ENCODE measurements at regions not wholly inside any gene's neighbourhood (a gene's known extent, or its start where the extent isn't known, plus 50 kb on each side); places are given as distances from the start of the nearest gene placed in this dataset.
"Not testable (repeated sequence)": the region's sequence is repeated elsewhere in the genome, so short reads cannot be mapped to it uniquely, and the experiment has no call there.

DNA sequence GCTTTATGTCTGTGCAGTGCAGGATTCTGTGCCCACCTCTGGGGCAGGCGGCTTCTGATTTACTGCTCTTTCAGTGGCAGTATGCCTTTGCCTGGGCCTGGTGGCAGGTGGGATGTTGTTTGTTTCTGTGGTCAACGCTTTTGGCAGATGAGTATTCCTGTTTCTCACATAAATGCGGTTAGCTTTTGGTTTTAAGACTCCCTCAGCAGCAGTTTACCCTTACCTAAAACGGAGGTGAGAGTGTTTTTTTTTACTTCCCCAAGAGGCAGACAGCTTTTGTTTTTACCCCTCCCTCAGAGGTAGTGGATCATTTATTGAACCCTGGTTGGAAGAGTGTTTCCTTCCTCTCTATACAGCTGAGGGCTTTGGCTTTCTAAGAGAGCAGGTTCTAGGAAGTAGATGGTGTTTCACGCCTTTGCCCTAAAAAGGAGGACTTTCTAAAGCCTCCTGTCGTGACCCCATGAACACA, 134.1 kb upstream of the PLSCR5 start:
- peak; percentile 15 for DNase-seq

DNA sequence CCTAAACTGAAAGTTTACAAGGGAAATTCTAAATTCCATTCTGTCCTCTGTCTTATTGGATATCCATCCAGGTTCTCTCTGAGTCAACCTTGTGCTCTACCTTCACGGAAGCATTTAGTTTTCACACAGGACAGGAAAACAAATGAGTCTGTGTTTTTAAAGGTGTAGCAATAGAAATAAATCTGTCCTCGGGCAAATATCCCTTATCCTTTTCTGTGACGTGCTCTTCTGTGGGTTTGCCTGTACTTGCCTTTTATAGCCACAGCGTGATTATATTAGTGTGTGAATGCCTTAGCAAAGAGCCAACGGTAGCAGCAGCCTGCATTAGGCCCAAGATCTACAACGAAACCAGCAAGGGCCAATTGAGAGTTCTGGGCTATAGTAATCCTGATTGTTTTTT, 127.2 kb upstream of the PLSCR5 start:
- DNase-seq, result no peak

DNA sequence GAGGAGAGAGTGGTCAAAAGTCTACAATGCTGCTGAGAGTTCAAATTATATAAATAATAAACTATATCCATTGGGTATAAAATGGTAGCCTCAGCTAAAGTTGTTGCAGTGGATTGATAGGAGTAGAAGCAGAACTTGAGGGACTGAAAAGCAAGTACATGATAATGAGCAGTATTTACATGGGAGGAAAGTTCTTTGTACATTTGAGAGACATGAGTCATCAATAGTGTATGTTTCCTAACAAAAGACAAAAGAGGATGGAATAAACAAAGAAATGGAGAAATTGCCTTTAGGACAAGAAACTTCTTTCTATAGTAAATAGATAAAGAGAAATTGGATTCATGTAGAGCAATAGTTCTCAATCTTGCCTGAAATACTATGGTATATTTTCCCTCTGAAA, 110.0 kb upstream of the PLSCR5 start:
- DNase-seq, result no peak

DNA sequence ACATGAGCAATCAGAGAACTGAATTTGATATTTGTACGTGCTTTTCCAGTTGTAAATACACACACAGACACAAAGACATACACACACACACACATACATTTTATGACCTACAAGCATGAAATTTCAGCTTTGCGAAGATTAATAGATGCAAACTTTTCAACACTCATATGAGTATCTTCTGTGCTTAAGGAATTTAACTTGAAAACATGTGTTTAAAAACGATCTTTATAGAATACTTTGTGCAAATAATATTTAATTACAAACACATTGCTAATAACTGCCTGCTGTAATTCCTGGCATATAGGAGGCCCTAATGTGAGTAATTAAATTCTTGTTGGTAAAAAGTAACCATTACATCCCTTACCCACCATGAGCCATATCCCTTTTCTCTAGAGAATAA, 107.7 kb upstream of the PLSCR5 start:
- no peak for DNase-seq

DNA sequence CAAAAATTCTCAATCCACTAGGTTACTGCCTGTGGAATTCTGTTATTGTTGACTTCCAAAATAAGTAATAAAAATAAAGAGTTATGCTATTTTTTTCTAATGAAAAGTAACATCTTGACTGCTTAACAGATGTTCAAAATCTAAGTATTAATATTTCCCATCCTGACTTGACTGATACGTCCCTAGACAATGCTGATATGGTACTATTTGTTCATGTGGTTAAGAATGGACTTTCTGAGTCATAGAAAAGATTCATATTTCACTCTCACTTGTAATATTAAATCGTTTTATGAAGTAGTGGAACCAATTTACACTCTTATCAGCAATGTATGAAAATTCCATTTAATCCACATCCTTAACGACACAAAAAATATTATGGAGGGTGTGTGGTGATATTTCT, 104.8 kb upstream of the PLSCR5 start:
- no peak for DNase-seq

DNA sequence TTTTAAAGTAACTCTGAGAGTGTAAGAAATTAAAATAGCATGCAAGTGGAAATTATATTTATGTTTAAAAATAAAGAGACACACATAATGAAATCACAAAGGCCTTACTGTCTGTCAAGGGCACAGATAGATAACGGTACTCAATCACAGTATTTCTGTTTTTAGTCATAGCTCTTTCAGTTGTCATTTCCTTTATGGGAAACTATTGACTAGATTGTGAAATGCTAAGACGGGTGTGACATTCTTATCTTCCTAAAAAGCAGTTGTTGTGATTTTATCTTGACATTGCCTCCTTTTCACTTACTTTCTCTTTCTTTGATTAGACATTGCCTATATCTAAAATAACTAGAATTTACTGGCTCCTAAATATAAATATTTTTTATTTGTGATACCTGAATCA, 100.1 kb upstream of the PLSCR5 start:
- DNase-seq, result no peak

DNA sequence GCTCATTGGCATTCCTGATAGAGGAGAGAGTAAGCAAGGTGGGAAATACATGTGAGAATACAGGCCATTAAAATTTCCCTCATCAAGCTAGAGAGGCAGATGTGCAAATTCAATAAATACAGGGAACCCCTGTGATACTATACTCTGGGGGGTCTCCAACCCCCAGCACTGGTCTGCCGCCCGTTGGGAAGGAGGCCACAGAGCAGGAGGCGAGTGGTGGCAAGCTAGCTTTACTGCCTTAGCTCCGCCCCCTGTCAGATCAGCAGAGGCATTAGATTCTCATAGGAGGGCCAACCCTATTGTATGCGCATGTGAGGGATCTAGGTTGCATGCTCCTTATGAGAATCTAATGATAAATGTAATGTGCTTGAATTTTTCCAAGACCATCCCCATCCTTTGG, 97.1 kb upstream of the PLSCR5 start:
- no peak for DNase-seq

DNA sequence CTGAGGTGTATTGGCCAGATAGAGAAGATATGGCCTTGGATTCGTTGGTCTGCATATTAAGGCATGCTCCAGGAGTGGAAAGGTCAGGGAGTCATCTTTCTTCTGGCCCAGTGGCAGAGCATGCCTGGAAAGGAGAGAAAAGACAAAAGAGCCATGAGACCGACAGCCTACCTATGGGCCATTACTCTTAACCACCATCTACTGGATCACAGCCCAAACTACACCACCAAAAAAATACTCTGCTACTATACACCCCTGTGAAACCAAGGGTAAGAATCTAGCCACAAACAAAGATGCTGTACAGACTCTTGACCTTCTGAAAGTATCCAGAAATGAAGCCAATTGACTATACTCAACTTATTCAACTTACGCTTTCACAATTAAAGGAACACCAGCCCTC, 96.1 kb upstream of the PLSCR5 start:
- no peak for DNase-seq

DNA sequence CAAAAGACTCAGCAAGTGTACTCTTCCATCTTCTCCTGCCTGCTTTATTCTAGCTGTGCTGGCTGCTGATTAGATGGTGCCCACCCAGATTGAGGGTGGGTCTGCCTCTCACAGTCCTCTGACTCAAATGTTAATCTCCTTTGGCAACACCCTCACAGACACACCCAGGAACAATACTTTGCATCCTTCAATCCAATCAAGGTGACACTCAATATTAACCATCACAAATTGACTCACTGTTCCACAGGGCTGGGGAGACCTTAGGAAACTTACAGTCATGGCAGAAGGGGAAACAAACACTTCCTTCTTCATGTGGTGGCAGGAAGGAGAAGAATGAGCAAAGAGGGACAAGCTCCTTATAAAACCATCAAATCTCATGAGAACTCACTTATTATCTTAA, 94.9 kb upstream of the PLSCR5 start:
- not testable (repeated sequence) for DNase-seq

DNA sequence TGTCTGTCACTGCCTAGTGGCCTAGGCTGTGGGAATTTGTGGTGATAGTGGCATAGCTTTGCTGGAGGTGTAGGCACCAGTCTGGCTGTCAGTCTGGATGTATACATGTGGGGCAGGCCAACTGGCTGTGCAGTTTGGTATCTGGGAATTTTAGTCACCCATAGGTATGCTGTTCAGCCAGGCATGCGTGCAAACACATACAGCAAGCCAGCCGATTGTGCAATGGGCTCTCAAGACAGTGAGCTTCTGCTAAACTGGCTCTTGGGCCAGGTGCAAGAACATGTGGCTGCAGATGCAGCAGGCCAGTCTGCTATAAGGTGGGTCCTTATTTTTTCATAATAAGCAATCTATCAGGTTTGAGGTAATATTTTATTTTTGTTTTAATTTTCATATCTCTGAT, 87.1 kb upstream of the PLSCR5 start:
- DNase-seq, result no peak

DNA sequence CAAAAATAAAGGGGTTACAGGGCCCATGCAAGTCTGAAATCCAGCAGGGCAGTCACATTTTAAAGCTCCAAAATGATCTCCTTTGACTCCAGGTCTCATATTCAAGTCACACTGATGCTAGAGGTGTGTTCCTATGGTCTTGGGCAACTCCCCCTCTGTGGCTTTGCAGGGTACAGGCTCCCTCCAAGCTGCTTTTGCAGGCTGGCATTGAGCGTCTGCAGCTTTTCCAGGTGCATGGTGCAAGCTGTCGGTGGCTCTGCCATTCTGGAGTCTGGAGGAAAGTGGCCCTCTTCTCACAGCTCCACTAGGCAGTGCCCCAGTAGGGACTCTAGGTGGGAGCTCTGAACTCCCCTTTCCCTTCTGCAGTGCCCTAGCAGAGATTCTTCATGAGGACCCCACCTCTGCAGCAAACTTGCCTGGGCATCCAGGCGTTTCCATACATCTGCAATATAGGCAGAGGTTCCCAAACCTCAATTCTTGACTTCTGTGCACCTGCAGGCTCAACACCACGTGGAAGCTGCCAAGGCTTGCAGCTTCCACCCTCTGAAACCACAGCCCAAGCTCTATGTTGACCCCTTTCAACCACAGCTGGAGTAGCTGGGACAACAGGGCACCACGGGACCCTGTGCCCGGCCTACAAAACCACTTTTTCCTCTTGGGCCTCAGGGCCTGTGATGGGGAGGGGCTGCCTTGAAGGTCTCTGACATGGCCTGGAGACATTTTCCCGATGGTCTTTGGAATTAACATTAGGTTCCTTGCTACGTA, 80.1 kb upstream of the PLSCR5 start:
- no peak for DNase-seq

DNA sequence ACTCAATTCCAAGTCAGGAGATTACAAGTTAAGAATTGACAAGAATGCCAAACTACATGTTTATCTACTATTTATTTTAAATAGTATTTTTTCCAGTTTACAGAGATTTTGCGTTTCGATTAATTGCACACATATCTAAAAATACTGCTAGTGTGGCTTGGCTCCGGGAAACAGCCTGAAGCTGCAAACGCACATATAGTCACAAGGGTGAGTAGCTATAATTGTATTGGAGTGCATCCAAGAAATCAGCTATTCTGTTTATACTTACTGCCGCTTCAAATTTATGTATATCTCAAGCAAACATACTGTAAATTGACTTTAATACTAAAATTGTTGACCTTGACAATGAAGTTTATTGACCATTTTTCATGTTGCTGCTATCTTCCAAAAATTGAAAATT, 77.0 kb upstream of the PLSCR5 start:
- no peak for DNase-seq

DNA sequence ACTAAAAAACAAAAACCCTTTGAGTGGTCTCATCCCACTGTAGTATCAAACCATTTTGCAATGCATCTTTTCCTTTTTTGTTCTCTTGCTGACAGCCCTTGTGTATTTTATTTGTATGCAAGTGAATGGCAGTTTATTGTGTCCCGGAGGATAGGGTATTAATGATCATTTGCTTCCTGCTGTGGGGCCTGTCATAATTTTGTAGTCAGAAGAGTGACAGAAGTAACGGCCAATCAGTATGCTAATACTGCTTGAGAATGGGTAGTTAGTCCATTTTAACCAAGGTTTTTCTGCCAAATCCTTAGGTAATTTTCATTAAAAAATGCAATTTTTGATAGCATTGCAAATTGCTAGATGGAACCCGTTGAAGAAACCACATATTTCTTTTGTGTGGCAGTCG, 75.5 kb upstream of the PLSCR5 start:
- DNase-seq, result no peak

DNA sequence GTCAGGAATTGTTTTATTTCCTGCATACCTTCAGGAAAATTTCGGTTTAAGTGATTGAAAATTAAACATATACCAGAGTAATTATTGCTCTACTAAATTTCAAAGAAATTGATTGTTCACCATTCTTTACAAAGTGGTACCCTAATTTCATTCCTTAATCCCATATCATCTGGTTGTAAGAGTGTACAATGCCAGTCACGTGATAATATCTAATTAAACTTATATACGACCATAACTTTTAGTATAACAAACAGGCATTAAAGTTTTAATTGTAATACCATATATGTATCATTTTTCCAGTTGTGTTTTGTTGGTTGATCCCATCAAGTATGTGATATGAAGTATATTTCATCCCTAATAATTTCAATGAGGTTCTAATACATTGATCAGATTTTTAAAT, 74.8 kb upstream of the PLSCR5 start:
- DNase-seq, result no peak

DNA sequence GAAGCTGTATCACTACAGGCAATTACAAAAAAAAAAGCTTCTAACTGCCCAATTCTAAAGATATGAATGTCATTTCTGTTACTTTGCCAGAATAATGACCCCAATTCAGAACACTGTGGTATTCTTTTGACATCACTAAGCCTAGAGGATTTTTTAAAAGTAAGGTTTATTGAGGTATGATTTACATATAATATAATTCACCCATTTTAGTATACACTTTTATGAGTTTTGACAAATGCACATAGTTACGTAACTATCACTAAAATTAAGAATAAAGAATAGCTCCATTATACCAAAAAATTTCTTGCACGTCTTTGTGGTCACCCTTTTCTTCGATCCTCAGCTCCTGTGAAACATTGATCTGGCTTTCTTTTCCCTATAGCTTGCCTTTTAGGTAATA, 74.0 kb upstream of the PLSCR5 start:
- no peak for DNase-seq

DNA sequence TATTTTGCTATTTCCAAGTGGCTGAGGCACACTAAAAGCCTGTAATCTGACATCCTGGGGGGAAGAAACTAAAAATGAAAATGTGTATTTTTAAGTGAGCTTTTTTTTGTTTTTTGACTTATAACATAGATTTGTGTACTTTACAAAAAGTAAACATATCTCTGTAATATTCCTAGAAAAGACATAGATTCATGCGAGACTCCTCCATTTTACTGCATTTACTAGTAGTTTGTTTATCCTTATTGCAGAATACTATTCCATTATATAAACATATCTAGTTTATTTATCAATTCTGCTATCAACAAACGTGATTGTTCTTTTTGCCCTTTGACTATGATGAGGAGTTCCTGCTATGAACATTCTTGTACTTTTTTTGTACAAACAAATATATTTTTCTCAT, 67.8 kb upstream of the PLSCR5 start:
- DNase-seq, result no peak

DNA sequence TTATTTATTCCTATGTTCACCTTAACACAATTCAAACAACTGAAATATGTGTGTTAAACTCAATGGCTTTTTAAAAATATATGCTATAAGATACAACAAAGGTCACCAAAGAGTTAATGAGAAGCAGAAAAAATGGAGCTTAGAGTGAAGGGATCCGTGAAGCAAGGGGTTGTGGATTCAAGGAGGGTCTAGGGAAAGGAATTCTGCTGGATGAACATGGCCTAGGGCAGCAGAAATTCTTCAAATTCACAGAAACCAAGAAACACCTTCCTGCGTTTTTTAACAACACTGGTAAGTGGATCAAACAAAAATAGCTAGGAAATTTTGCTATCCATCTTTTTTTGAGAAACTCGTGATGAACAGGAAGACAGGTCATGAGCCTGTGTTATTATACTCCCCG, 59.3 kb upstream of the PLSCR5 start:
- no peak for DNase-seq

DNA sequence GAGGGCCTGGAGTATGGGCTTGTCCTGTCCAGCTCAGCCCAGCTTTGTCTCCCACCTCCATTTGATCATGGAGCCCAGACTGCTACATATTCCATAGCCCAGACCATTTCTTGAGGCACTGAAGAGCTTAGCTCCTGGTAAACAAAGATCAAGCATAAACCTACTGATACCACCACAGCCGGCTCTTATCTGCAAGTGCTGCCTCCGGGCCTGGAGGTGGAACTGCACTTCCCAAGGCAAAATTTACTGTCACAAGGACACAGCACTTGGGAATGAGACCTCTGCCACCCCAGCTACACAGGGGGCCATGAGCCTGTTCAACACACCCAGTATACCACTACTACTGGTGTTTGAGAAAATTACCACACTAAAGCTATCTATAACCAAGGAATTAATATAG, 53.7 kb upstream of the PLSCR5 start:
- no peak for DNase-seq

DNA sequence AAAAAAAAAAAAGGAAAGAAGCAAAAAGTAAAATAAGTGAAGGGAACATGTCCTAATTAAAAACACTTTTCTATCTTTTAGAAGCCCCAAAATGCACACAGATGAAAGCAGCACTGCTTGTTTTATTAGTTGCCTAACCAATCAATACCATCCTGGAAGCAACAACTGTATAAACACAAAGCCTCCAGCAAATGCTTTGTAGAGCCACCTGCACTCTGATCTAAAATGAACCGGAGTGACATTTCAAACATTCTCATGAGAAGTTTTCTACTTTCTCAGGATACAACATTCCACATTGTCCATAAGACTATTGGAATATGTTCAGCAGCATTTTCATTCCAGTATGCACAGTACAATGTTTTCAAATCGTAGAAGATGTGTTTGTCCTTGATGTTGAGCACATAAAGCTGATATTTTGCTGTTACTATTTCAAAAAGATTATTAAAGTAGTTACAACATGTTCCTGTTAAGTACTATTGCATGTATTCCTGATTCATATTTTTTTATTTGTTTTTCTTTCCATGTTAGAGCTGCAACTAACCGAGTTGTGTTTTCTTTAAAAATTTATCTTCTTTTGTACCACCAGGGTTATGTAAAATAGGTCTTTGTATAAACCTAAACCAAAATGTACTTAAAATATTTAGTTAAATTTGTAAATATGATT, 50.3 kb upstream of the PLSCR5 start:
- DNase-seq, result no peak
